ENCODE measurements at regions not wholly inside any gene's neighbourhood (a gene's known extent, or its start where the extent isn't known, plus 50 kb on each side); places are given as distances from the start of the nearest gene placed in this dataset.

- BruUV-seq (replicated peaks), result no TSS peak
- no peak for ATAC-seq
- no peak for DNase-seq (ENCODE audit: extremely low read depth in 1 of 4, low spot score in 3 of 4)
- Histone ChIP-seq H3K9me3 (replicated peaks; ENCODE audit: control insufficient read depth, insufficient read depth, low read depth, low read length) (no peaks in the 10 kb centered on the region), H3K79me2 (ENCODE audit: control insufficient read depth, insufficient read depth, low read length) (no peaks in the 10 kb centered on the region), H3K9ac (ENCODE audit: insufficient read depth in 1 of 2, low read depth in 2 of 2, low read length in 2 of 2) (no peak overlapping the region), H3K27me3 (ENCODE audit: control insufficient read depth in 2 of 2, insufficient read depth in 2 of 2, low read length in 2 of 2) (no peaks in the 10 kb centered on the region), H3K36me3 (ENCODE audit: control insufficient read depth, insufficient read depth, low read length) (no peaks in the 10 kb centered on the region), H3K9me1 (ENCODE audit: control insufficient read depth, insufficient read depth, low read length) (no peaks in the 10 kb centered on the region), H2AFZ (ENCODE audit: low read depth, low read length) (no peak overlapping the region), H3K4me2 (ENCODE audit: insufficient read depth, low read length) (no peak overlapping the region), H3K4me3 (no peak overlapping the region), H3K27ac (ENCODE audit: extremely low read depth, low read depth, low read length) (no peak overlapping the region), H3K4me1 (replicated peaks in 1 of 2; ENCODE audit: control insufficient read depth in 2 of 2, insufficient read depth in 2 of 2, low read length in 2 of 2) (no peaks in the 10 kb centered on the region), H4K20me1 (replicated peaks; ENCODE audit: control insufficient read depth, insufficient read depth, low read length) (no peaks in the 10 kb centered on the region)
- in situ Hi-C loops (cut with MboI) (no loop called here), intact Hi-C loops (cut with micrococcal nuclease) (no loop called here)
- FAIRE-seq, result no peak
- CTCF ChIA-PET (ENCODE audit: low intra/inter-chr PET ratio), result no interaction called here
- POLR2A ChIA-PET, result no interaction called here
- TF ChIP-seq ETV5 (CRISPR knock-in tag; IDR thresholded peaks at IDR 0.05; ENCODE audit: low read depth) (no peak), ZNF24 (IDR thresholded peaks at IDR 0.05) (no peak), MYBL2 (IDR thresholded peaks at IDR 0.05; ENCODE audit: low read depth) (no peak), MYBL2 (CRISPR knock-in tag; IDR thresholded peaks at IDR 0.05; ENCODE audit: borderline replicate concordance) (no peak)
- 1% methylated on average over 4 of the region's 4 CpGs for WGBS (ENCODE audit: insufficient coverage, low coverage, missing lambda C conversion rate)
These were observed 164.2 kb upstream of the TCF21 start for GRCh38 chr6:133724726-133725125.

GRCh38 chr6:133726188-133726587 is 162.7 kb upstream of the TCF21 start:
- no peaks in the 10 kb centered on the region for H3K36me3 ChIP-seq (ENCODE audit: control insufficient read depth, insufficient read depth, low read length)
- in situ Hi-C loops (cut with MboI), result no loop called here
- H3K9me1 ChIP-seq (ENCODE audit: control insufficient read depth, insufficient read depth, low read length), result no peaks in the 10 kb centered on the region
- H3K4me2 ChIP-seq (ENCODE audit: insufficient read depth, low read length), result no peak overlapping the region
- no peak for ATAC-seq
- BruUV-seq (replicated peaks), result no TSS peak
- no peaks in the 10 kb centered on the region for H4K20me1 ChIP-seq (replicated peaks; ENCODE audit: control insufficient read depth, insufficient read depth, low read length)
- no peak for FAIRE-seq
- H3K79me2 ChIP-seq (ENCODE audit: control insufficient read depth, insufficient read depth, low read length), result no peaks in the 10 kb centered on the region
- ChIA-PET CTCF (ENCODE audit: low intra/inter-chr PET ratio) (no interaction called here), POLR2A (interaction anchor here (1.5 kb wide), 1 partner anchor 18 kb away, joined by 4 read pairs; no protein-coding TSS in a partner anchor)
- no peak overlapping the region for H3K9ac ChIP-seq (ENCODE audit: insufficient read depth in 1 of 2, low read depth in 2 of 2, low read length in 2 of 2)
- no peak for DNase-seq (ENCODE audit: extremely low read depth in 1 of 4, low spot score in 3 of 4)
- H3K4me1 ChIP-seq (replicated peaks in 1 of 2; ENCODE audit: control insufficient read depth in 2 of 2, insufficient read depth in 2 of 2, low read length in 2 of 2), result no peaks in the 10 kb centered on the region
- H3K4me3 ChIP-seq, result no peak overlapping the region
- H3K9me3 ChIP-seq (replicated peaks; ENCODE audit: control insufficient read depth, insufficient read depth, low read depth, low read length), result no peaks in the 10 kb centered on the region
- WGBS (ENCODE audit: insufficient coverage, low coverage, missing lambda C conversion rate), result 0% methylated on average over 2 of the region's 2 CpGs
- H3K27ac ChIP-seq (ENCODE audit: extremely low read depth, low read depth, low read length), result no peak overlapping the region
- H3K27me3 ChIP-seq (ENCODE audit: control insufficient read depth in 2 of 2, insufficient read depth in 2 of 2, low read length in 2 of 2), result no peaks in the 10 kb centered on the region
- H2AFZ ChIP-seq (ENCODE audit: low read depth, low read length), result no peak overlapping the region
- intact Hi-C loops (cut with micrococcal nuclease), result no loop called here
- TF ChIP-seq NCOA1 (IDR thresholded peaks at IDR 0.05; ENCODE audit: low read depth), result no peak
- TF ChIP-seq CUX1 (CRISPR knock-in tag; IDR thresholded peaks at IDR 0.05), result no peak
- TF ChIP-seq ZNF384 (IDR thresholded peaks at IDR 0.05; ENCODE audit: low read depth, low read length), result no peak
- no peak for TF ChIP-seq GTF2E2 (tag; IDR thresholded peaks at IDR 0.05)
- TF ChIP-seq CTCFL (IDR thresholded peaks at IDR 0.05; ENCODE audit: borderline replicate concordance, insufficient read depth, low read depth, low read length, poor library complexity, severe bottlenecking), result no peak
- TF ChIP-seq PTBP1 (IDR thresholded peaks at IDR 0.05; ENCODE audit: low read depth, low read length), result no peak
- TF ChIP-seq DMBX1 (CRISPR knock-in tag; IDR thresholded peaks at IDR 0.05; ENCODE audit: borderline replicate concordance), result no peak

Measured in K562 (cell line).